ENCODE measurements at regions not wholly inside any gene's neighbourhood (a gene's known extent, or its start where the extent isn't known, plus 50 kb on each side); places are given as distances from the start of the nearest gene placed in this dataset.

GRCh38 chr12:46693034-46693433, 132.8 kb downstream of the SLC38A4 start:
- TF ChIP-seq, protein P1, sequence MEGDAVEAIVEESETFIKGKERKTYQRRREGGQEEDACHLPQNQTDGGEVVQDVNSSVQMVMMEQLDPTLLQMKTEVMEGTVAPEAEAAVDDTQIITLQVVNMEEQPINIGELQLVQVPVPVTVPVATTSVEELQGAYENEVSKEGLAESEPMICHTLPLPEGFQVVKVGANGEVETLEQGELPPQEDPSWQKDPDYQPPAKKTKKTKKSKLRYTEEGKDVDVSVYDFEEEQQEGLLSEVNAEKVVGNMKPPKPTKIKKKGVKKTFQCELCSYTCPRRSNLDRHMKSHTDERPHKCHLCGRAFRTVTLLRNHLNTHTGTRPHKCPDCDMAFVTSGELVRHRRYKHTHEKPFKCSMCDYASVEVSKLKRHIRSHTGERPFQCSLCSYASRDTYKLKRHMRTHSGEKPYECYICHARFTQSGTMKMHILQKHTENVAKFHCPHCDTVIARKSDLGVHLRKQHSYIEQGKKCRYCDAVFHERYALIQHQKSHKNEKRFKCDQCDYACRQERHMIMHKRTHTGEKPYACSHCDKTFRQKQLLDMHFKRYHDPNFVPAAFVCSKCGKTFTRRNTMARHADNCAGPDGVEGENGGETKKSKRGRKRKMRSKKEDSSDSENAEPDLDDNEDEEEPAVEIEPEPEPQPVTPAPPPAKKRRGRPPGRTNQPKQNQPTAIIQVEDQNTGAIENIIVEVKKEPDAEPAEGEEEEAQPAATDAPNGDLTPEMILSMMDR (IDR thresholded peaks at IDR 0.05 in 4 of 5, conservative IDR thresholded peaks at IDR 0.05 in 1 of 5), result no peak
- TF ChIP-seq POLR2A (IDR thresholded peaks at IDR 0.05), result no peak
